Mesendoderm (in vitro differentiated cells): ENCODE measurements at regions not wholly inside any gene's neighbourhood (a gene's known extent, or its start where the extent isn't known, plus 50 kb on each side); places are given as distances from the start of the nearest gene placed in this dataset.

Experiments
- DNase-seq: peaks from one replicate; pipeline ENCODE4 v3.0.0; 2013
- H2AK5ac ChIP-seq: 2 replicates; pipeline ENCODE4 v1.6.1; 2013; ENCODE audit warnings: low read length, inconsistent platforms
- H2BK120ac ChIP-seq: 2 replicates; pipeline ENCODE4 v1.6.1; 2013; ENCODE audit warnings: low read depth, mild to moderate bottlenecking, low read length, moderate library complexity, mixed read lengths
- H2BK15ac ChIP-seq: replicated peaks from 2 replicates; pipeline ENCODE4 v1.6.1; 2013; ENCODE audit warnings: low read depth, mild to moderate bottlenecking, moderate library complexity
- H2BK5ac ChIP-seq: 2 replicates; pipeline ENCODE4 v1.6.1; 2013; ENCODE audit warnings: low read length, inconsistent platforms
- H3K18ac ChIP-seq: 2 replicates; pipeline ENCODE4 v1.6.1; 2013; ENCODE audit warnings: mild to moderate bottlenecking, low read length, mixed read lengths
- H3K23ac ChIP-seq: one replicate; pipeline ENCODE4 v1.6.1; 2013; ENCODE audit warnings: low read length
- H3K27ac ChIP-seq: 2 replicates; pipeline ENCODE4 v1.5.1; 2013; ENCODE audit warnings: low read depth, mild to moderate bottlenecking, inconsistent platforms, low read length, moderate library complexity
- H3K27me3 ChIP-seq: 2 replicates; pipeline ENCODE4 v1.6.1; 2013; ENCODE audit warnings: low read length, control low read depth, mild to moderate bottlenecking, inconsistent platforms; ENCODE audit not compliant: insufficient read depth, poor library complexity
- H3K36me3 ChIP-seq: 2 replicates; pipeline ENCODE4 v1.6.1; 2013; ENCODE audit warnings: low read length, inconsistent platforms; ENCODE audit not compliant: control insufficient read depth, insufficient read depth
- H3K4ac ChIP-seq: one replicate; pipeline ENCODE4 v1.6.1; 2013; ENCODE audit warnings: low read depth, mild to moderate bottlenecking, low read length, moderate library complexity
- H3K4me1 ChIP-seq: 2 replicates; pipeline ENCODE4 v1.6.1; 2013; ENCODE audit warnings: low read depth, low read length, inconsistent platforms; ENCODE audit not compliant: control insufficient read depth
- H3K4me2 ChIP-seq: 2 replicates; pipeline ENCODE4 v1.6.1; 2013; ENCODE audit warnings: low read length
- H3K4me3 ChIP-seq: 2 replicates; pipeline ENCODE4 v1.5.1; 2013; ENCODE audit warnings: mild to moderate bottlenecking, low read length
- H3K56ac ChIP-seq: one replicate; pipeline ENCODE4 v1.6.1; 2013; ENCODE audit warnings: low read length
- H3K79me1 ChIP-seq: 2 replicates; pipeline ENCODE4 v1.6.1; 2013; ENCODE audit warnings: low read length, inconsistent platforms
- H3K79me2 ChIP-seq: 2 replicates; pipeline ENCODE4 v1.6.1; 2013; ENCODE audit warnings: mild to moderate bottlenecking, low read length; ENCODE audit not compliant: control insufficient read depth, insufficient read depth
- H3K9ac ChIP-seq: 2 replicates; pipeline ENCODE4 v1.6.1; 2013; ENCODE audit warnings: low read length, inconsistent platforms
- H4K5ac ChIP-seq: one replicate; pipeline ENCODE4 v1.6.1; 2013; ENCODE audit warnings: low read length
- H4K8ac ChIP-seq: one replicate; pipeline ENCODE4 v1.6.1; 2013; ENCODE audit warnings: low read depth, mild to moderate bottlenecking, control low read depth, low read length, moderate library complexity
- WGBS: extraction: QIAGEN DNeasy Blood & Tissue Kit; methylation state at CpG from one replicate; pipeline ENCODE4 v1.1.7; 2013; ENCODE audit warnings: low lambda C conversion rate, missing lambda C conversion rate; ENCODE audit not compliant: insufficient coverage; ENCODE audit errors: extremely low coverage; 5-methylcytosine and 5-hydroxymethylcytosine counted together

DNA sequence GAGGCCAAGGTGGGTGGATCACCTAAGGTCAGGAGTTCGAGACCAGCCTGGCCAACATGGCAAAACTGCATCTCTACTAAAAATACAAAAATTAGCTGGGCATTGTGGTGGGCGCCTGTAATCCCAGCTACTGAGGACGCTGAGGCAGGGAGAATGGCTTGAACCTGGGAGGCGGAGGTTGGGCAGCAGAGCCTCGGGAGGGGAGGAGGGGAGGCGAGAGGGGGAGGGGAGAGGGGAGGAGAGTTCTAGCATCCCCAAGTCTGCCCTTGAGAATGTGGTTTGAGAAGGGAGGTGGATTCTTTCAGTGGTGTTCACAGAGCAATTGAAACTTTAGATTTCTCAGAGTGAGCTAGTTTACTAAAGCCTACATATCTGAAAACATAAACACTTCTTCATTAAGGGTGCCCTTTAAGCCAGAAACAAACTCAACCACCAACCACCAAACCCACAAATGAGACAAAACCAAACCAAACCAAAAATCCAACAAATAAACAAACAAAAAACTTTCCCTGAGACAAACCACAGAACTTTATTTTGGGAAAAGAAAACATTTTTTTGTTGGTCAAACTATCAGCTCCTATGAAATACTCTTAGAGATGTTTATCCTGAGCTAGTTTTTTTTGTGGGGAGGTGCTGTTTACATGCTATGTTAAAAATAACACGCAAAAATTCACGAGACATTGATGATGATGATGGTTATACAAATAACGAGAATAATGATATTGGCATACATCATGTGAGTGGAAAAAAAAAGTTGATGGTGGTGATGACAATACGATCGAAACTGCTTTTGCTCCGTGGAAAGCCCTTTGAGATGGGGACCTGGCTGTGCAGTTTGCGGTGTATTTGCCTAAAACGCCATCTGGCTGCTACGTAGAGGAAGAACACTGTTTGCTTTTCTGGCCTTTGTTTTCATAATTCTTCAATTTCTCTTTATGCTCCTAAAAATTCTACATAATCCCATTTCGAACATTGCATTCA lies 98.2 kb upstream of the PRKX start:
- Histone ChIP-seq H3K23ac (no peak overlapping the region), H4K5ac (no peak overlapping the region), H2BK120ac (no peak overlapping the region), H3K18ac (no peak overlapping the region), H3K27me3 (no peaks in the 10 kb centered on the region), H3K4me2 (no peak overlapping the region), H3K79me1 (no peaks in the 10 kb centered on the region), H2BK5ac (no peak overlapping the region), H2AK5ac (no peak overlapping the region), H4K8ac (no peak overlapping the region), H3K56ac (no peak overlapping the region), H3K4ac (no peak overlapping the region), H2BK15ac (no peak overlapping the region), H3K79me2 (no peaks in the 10 kb centered on the region), H3K9ac (no peak overlapping the region), H3K4me1 (peaks cover 2% of the 10 kb centered on the region), H3K27ac (no peak overlapping the region), H3K36me3 (no peaks in the 10 kb centered on the region), H3K4me3 (no peak overlapping the region)
- no peak for DNase-seq
- WGBS: no CpG with 5 or more reads among the region's 16 CpGs

GRCh38 chrX:3807906-3808305 lies 94.5 kb upstream of the PRKX start:
- no peak for DNase-seq
- H3K79me1 ChIP-seq: no peaks in the 10 kb centered on the region
- no peak overlapping the region for H3K4me3 ChIP-seq
- no peak overlapping the region for H3K9ac ChIP-seq
- H3K18ac ChIP-seq: no peak overlapping the region
- no peak overlapping the region for H4K8ac ChIP-seq
- WGBS: no CpG with 5 or more reads among the region's 4 CpGs
- no peak overlapping the region for H3K4ac ChIP-seq
- no peaks in the 10 kb centered on the region for H3K79me2 ChIP-seq
- H2BK5ac ChIP-seq: no peak overlapping the region
- no peaks in the 10 kb centered on the region for H3K27me3 ChIP-seq
- H2BK15ac ChIP-seq: no peak overlapping the region
- H4K5ac ChIP-seq: no peak overlapping the region
- H2AK5ac ChIP-seq: no peak overlapping the region
- no peaks in the 10 kb centered on the region for H3K36me3 ChIP-seq
- H3K56ac ChIP-seq: no peak overlapping the region
- H3K23ac ChIP-seq: no peak overlapping the region
- no peak overlapping the region for H2BK120ac ChIP-seq
- no peak overlapping the region for H3K4me2 ChIP-seq
- no peak overlapping the region for H3K27ac ChIP-seq
- H3K4me1 ChIP-seq: peaks cover 2% of the 10 kb centered on the region

DNA sequence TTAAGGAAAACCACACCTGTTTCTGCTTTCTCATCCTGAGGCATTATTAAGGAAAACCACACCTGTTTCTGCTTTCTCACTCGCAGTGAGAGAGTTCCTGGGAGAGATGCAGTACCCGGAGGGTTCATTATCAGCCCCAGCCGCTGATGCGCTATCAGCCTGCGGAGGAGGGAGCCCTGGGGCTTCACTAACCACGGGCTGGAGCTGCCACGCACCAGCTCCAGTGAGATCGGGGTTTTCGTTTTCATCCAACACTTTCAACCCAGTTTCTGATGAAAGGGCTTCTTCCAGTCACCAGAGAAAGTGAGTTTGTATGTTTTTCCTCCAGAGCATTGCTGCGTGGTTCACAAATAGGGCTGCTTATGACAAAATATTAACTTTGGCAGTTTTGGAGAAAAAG lies 93.2 kb upstream of the PRKX start:
- DNase-seq: no peak
- H3K79me1 ChIP-seq: no peaks in the 10 kb centered on the region
- H2AK5ac ChIP-seq: no peak overlapping the region

DNA sequence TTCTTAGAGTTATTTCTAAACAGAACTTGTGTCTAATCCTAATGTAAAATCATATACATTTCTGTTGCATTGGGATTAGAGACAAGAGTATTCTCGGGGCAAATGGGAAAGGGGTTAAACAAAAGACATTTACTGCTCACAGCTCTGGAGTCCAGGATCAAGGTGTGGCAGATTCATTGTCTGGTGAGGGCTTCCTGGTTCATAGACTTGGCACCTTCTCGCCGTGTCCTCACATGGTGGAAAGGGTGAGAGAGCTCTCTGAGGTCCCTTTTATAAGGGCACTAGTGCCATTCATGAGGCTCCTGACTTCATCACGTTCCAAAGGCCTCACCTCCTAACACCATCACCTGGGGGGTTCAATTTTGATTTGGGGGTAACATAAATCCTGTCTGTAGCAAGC lies 90.3 kb upstream of the PRKX start:
- DNase-seq: no peak
- H3K4me2 ChIP-seq: no peak overlapping the region
- H3K56ac ChIP-seq: no peak overlapping the region
- no peaks in the 10 kb centered on the region for H3K79me2 ChIP-seq
- H3K27me3 ChIP-seq: no peaks in the 10 kb centered on the region
- no peak overlapping the region for H2BK120ac ChIP-seq
- H2BK15ac ChIP-seq: no peak overlapping the region
- no peaks in the 10 kb centered on the region for H3K4me1 ChIP-seq
- no peak overlapping the region for H3K27ac ChIP-seq
- no CpG with 5 or more reads among the region's 4 CpGs for WGBS
- H3K18ac ChIP-seq: no peak overlapping the region
- no peak overlapping the region for H3K4ac ChIP-seq
- no peak overlapping the region for H4K5ac ChIP-seq
- H3K79me1 ChIP-seq: no peaks in the 10 kb centered on the region
- no peak overlapping the region for H4K8ac ChIP-seq
- H2AK5ac ChIP-seq: no peak overlapping the region
- H3K9ac ChIP-seq: no peak overlapping the region
- H3K36me3 ChIP-seq: no peaks in the 10 kb centered on the region
- H2BK5ac ChIP-seq: no peak overlapping the region
- no peak overlapping the region for H3K4me3 ChIP-seq
- no peak overlapping the region for H3K23ac ChIP-seq

More for the DNA sequence above, 93.2 kb upstream of the PRKX start:
- Histone ChIP-seq H3K23ac (no peak overlapping the region), H2BK120ac (no peak overlapping the region), H3K4me3 (no peak overlapping the region), H3K27me3 (no peaks in the 10 kb centered on the region), H4K5ac (no peak overlapping the region), H3K4ac (no peak overlapping the region), H3K9ac (no peak overlapping the region), H3K56ac (no peak overlapping the region), H2BK15ac (no peak overlapping the region), H2BK5ac (no peak overlapping the region), H3K27ac (no peak overlapping the region), H3K36me3 (no peaks in the 10 kb centered on the region), H3K18ac (no peak overlapping the region), H3K4me2 (no peak overlapping the region), H3K4me1 (peaks cover 2% of the 10 kb centered on the region), H4K8ac (no peak overlapping the region), H3K79me2 (no peaks in the 10 kb centered on the region)
- WGBS: no CpG with 5 or more reads among the region's 10 CpGs

DNA sequence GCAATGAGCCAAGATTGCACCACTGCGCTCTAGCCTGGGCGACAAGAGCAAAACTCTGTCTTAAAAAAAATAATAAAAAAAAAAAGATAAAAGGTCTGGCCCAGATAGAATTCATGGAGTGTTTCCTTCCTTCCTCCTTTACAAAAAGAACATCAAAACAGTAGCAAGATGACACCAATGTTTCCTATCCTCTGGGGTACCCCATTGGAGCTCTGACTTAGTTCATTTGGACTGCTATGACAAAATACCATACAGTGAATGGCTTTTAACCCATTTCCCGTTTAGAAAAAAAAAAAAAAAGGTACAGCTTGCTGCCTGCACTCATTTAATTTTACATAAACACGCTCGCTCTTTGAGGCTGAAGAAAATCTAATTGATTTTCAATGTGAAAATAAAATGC lies 89.9 kb upstream of the PRKX start:
- no peak overlapping the region for H3K23ac ChIP-seq
- WGBS: no CpG with 5 or more reads among the region's 5 CpGs

More for the DNA sequence above, 89.9 kb upstream of the PRKX start:
- H3K79me2 ChIP-seq: no peaks in the 10 kb centered on the region
- H2BK5ac ChIP-seq: no peak overlapping the region
- DNase-seq: no peak
- H4K8ac ChIP-seq: no peak overlapping the region
- H3K4me1 ChIP-seq: no peaks in the 10 kb centered on the region
- H3K9ac ChIP-seq: no peak overlapping the region
- H3K18ac ChIP-seq: no peak overlapping the region
- H3K27me3 ChIP-seq: no peaks in the 10 kb centered on the region
- H3K79me1 ChIP-seq: no peaks in the 10 kb centered on the region
- no peaks in the 10 kb centered on the region for H3K36me3 ChIP-seq
- H3K27ac ChIP-seq: no peak overlapping the region
- H2BK15ac ChIP-seq: no peak overlapping the region
- no peak overlapping the region for H4K5ac ChIP-seq
- no peak overlapping the region for H2AK5ac ChIP-seq
- no peak overlapping the region for H3K56ac ChIP-seq
- no peak overlapping the region for H3K4me2 ChIP-seq
- H2BK120ac ChIP-seq: no peak overlapping the region
- no peak overlapping the region for H3K4ac ChIP-seq
- no peak overlapping the region for H3K4me3 ChIP-seq
